Right cardiac atrium (tissue), 5 donors: ENCODE measurements at regions not wholly inside any gene's neighbourhood (a gene's known extent, or its start where the extent isn't known, plus 50 kb on each side); places are given as distances from the start of the nearest gene placed in this dataset.
A peak's percentile ranks its signal among the peaks of the same experiment; 100 is the strongest.

Experiments
- ATAC-seq, 2 donors: fragments of 200-7000 bp; cut with Tn5 transposase; one replicate each; pipeline versions ENCODE4 v1.8.0 to v1.9.1; 2020; ENCODE audit warnings: moderate library complexity in 2 of 2, mild to moderate bottlenecking in 1 of 2
- DNase-seq, 3 donors: peaks; one replicate each; pipeline ENCODE4 v3.0.0-alpha.2; 2020
- H3K27ac ChIP-seq: one replicate; pipeline ENCODE4 v1.5.1; 2013; ENCODE audit warnings: mild to moderate bottlenecking, low read length, control low read depth, moderate library complexity
- H3K27me3 ChIP-seq: one replicate; pipeline ENCODE4 v1.6.1; 2013; ENCODE audit not compliant: control insufficient read depth, insufficient read depth
- H3K4me1 ChIP-seq: one replicate; pipeline ENCODE4 v1.6.1; 2013; ENCODE audit warnings: low read length; ENCODE audit not compliant: control insufficient read depth, insufficient read depth
- H3K4me3 ChIP-seq: one replicate; pipeline ENCODE4 v1.5.1; 2013; ENCODE audit warnings: low read length, control low read depth
- H3K9me3 ChIP-seq: one replicate; pipeline ENCODE4 v1.6.1; 2013; ENCODE audit warnings: low read length; ENCODE audit not compliant: control insufficient read depth
- WGBS: extraction: QIAGEN DNeasy Blood & Tissue Kit; methylation state at CpG from one replicate; pipeline ENCODE4 v1.1.7; 2013; 5-methylcytosine and 5-hydroxymethylcytosine counted together
- intact Hi-C, 4 donors: fragments of 100-400 bp; cut with DNase I; formaldehyde crosslinking; loops; one replicate each; pipeline versions ENCODE4 v1.11.0 to v1.14.0; 2022 to 2023
- donor health status: healthy with polysubstance abuse.
- donor health status: DM: no; HTN: yes; CAD: no.
- donor health status: DM: no; HTN: no; CAD: no.
- donor health status: DM: no; HTN: yes; CAD: no; lungs with severe emphysema.
- donor health status: DM: yes; HTN: yes; CAD: no.

- no peak overlapping the region for H3K27ac ChIP-seq
- intact Hi-C loops, result no loop called here
- DNase-seq (no peak), ATAC-seq (no peak)
- WGBS, result 54% methylated on average over 5 of the region's 5 CpGs
- H3K4me3 ChIP-seq, result no peak overlapping the region
- no peaks in the 10 kb centered on the region for H3K27me3 ChIP-seq
- H3K9me3 ChIP-seq, result no peaks in the 10 kb centered on the region
- no peaks in the 10 kb centered on the region for H3K4me1 ChIP-seq
Measured at GRCh38 chr2:138962686-138963085, 182.5 kb upstream of the NXPH2 start.

DNA sequence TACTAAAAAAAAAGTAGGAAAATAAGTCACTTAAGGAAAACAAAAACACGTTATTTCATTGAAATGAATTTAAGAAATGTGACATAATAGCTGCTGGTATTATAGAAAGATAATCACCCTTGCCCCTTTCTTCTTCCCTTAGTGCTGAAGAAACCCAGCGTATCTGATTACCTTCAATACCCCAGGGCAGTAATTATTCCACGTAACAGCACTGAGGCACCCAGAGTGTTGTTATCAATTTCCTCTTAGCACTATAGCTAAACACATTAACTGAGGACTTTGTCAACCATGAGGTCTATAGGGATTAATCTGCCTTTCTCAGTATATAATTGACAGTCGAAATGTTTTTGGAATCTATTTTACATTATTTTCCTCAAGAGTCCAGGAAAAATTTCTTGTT is 180.0 kb upstream of the NXPH2 start:
- Histone ChIP-seq H3K4me1 (no peaks in the 10 kb centered on the region), H3K27me3 (no peaks in the 10 kb centered on the region), H3K27ac (no peak overlapping the region), H3K4me3 (no peak overlapping the region), H3K9me3 (no peaks in the 10 kb centered on the region)
- ATAC-seq, result no peak
- DNase-seq, result no peak
- 69% methylated on average over 4 of the region's 4 CpGs for WGBS
- intact Hi-C loops, result no loop called here

- DNase-seq (no peak), ATAC-seq (no peak)
- no peak overlapping the region for H3K27ac ChIP-seq
- no peaks in the 10 kb centered on the region for H3K9me3 ChIP-seq
- no peaks in the 10 kb centered on the region for H3K4me1 ChIP-seq
- H3K4me3 ChIP-seq, result no peak overlapping the region
- H3K27me3 ChIP-seq, result no peaks in the 10 kb centered on the region
- WGBS, result 81% methylated on average over 2 of the region's 2 CpGs
- intact Hi-C loops, result no loop called here
Measured at GRCh38 chr2:138959031-138959430, 178.8 kb upstream of the NXPH2 start.

DNA sequence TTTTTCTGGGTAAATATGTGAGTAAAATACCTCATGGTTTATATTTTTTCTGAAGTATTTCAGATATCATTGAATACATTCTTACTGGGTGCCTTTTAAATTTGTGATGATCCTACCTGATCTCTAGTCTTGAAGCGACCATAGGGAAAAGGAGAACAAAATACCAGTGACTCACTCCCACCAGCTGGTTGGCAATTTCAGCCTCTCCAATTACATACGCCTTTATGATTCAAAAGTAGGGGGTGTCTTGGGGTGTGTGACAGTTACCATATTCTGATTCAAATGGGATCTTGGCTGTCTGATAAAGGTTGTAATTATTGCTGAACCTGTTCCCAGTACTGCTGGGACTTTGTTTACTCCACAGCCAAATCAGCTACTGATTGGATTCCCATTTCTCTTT is 175.9 kb upstream of the NXPH2 start:
- DNase-seq (no peak), ATAC-seq (no peak)
- no peaks in the 10 kb centered on the region for H3K27me3 ChIP-seq
- H3K4me3 ChIP-seq, result no peak overlapping the region
- intact Hi-C loops, result no loop called here
- WGBS, result 36% methylated on average over 2 of the region's 2 CpGs
- H3K9me3 ChIP-seq, result no peaks in the 10 kb centered on the region
- no peaks in the 10 kb centered on the region for H3K4me1 ChIP-seq
- no peak overlapping the region for H3K27ac ChIP-seq

- intact Hi-C loops, result no loop called here
- Histone ChIP-seq H3K27me3 (no peaks in the 10 kb centered on the region), H3K4me3 (no peak overlapping the region), H3K9me3 (no peaks in the 10 kb centered on the region), H3K4me1 (no peaks in the 10 kb centered on the region), H3K27ac (no peak overlapping the region)
- 80% methylated on average over 2 of the region's 2 CpGs for WGBS
- no peak for DNase-seq
- no peak for ATAC-seq
Measured at GRCh38 chr2:138950486-138950885, 170.3 kb upstream of the NXPH2 start.

GRCh38 chr2:138949517-138949916 is 169.3 kb upstream of the NXPH2 start:
- 64% methylated on average over 3 of the region's 3 CpGs for WGBS
- H3K4me1 ChIP-seq, result no peaks in the 10 kb centered on the region
- intact Hi-C loops, result no loop called here
- no peak overlapping the region for H3K4me3 ChIP-seq
- H3K27ac ChIP-seq, result no peak overlapping the region
- DNase-seq (no peak), ATAC-seq (no peak)
- no peaks in the 10 kb centered on the region for H3K27me3 ChIP-seq
- H3K9me3 ChIP-seq, result no peaks in the 10 kb centered on the region

DNA sequence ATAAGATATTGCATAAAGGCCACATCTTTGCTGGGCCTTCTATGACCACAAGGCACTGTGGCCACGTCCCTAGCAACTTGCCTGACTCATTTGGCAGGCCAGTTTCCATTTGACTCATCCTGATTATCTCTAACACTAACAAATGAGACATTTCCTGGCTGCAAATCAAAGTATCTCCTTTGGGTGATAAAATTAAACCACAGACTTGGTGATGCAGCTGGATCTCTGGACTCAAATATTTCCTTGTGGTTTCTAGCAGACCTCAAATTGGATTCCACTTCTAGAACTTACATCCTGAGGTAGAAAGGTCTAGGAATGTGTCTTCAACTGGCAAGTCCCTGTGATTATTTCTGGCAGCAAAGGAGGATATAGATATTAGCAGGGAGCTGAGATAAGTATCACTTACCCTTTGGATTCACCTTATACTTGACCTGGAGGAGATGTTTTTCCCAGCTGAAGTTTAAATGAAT is 167.9 kb upstream of the NXPH2 start:
- H3K27ac ChIP-seq, result no peak overlapping the region
- DNase-seq (peak in 1 of 3 donors; percentile 30), ATAC-seq (peak in 1 of 2 donors; percentile 74)
- H3K4me1 ChIP-seq, result no peaks in the 10 kb centered on the region
- H3K9me3 ChIP-seq, result no peaks in the 10 kb centered on the region
- H3K27me3 ChIP-seq, result no peaks in the 10 kb centered on the region
- H3K4me3 ChIP-seq, result no peak overlapping the region
- intact Hi-C loops, result no loop called here
- 0% methylated on average over 1 of the region's 1 CpG for WGBS

- Histone ChIP-seq H3K27me3 (no peaks in the 10 kb centered on the region), H3K4me1 (no peaks in the 10 kb centered on the region), H3K9me3 (no peaks in the 10 kb centered on the region), H3K27ac (no peak overlapping the region), H3K4me3 (no peak overlapping the region)
- WGBS, result 90% methylated on average over 2 of the region's 2 CpGs
- intact Hi-C loops, result no loop called here
- DNase-seq (no peak), ATAC-seq (no peak)
Measured at GRCh38 chr2:138943470-138943869, 163.3 kb upstream of the NXPH2 start.

- 67% methylated on average over 6 of the region's 6 CpGs for WGBS
- intact Hi-C loops, result no loop called here
Measured at GRCh38 chr2:138942466-138942865, 162.3 kb upstream of the NXPH2 start.

DNA sequence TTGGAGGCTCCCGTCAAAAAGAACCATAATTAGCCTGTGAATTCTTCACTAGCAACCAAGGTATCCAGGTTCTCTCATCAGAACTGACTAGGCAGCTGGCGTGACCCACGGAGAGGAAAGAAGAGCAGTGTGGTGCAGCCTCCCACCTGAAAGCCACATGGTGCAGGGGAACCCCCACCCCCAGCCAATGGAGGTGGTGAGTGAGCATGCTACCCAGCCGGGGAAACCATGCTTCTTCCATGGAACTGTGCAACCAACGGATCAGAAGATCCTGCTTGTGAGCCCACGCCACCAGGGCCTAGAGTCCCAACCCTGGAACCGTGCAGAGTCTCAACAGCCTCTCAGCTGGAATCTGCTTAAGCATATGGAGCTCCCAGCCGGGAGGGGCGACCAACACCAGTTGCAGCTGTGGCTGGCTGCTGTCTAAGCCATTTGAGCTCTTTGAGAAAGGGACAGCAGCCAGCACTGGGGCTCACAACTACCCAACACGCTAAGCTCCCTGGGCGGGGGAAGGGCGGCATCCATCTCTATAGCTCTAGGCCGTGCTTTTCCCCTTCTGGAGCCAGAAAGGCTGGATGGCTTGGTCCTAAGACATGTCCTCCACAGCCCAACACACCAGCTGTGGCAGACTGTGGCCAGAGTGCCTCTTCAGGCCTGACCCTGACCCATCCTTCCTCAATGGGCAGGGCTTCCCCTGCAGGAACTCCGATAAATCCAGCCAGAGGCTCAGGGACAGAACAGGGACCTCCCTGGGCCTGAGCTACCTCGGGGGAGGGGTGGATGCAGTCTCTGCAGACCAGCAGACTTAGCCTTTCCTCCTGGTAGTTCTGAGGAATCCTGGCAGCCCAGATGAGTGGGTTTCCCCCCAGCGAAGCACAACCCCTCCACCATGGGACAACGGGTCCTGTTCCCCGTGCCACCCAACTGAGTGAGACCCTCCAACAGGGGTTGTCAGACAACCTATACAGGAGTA is 151.4 kb upstream of the NXPH2 start:
- ATAC-seq, result no peak
- intact Hi-C loops, result no loop called here

More at GRCh38 chr2:138942466-138942865, 162.3 kb upstream of the NXPH2 start:
- Histone ChIP-seq H3K27ac (no peak overlapping the region), H3K9me3 (no peaks in the 10 kb centered on the region), H3K4me1 (no peaks in the 10 kb centered on the region), H3K4me3 (no peak overlapping the region), H3K27me3 (no peaks in the 10 kb centered on the region)
- ATAC-seq, result no peak
- no peak for DNase-seq

GRCh38 chr2:138930571-138930970 is 150.4 kb upstream of the NXPH2 start:
- 69% methylated on average over 6 of the region's 6 CpGs for WGBS
- no peak overlapping the region for H3K4me3 ChIP-seq
- no peak for ATAC-seq
- no peak for DNase-seq
- no peaks in the 10 kb centered on the region for H3K27me3 ChIP-seq
- intact Hi-C loops, result no loop called here
- H3K4me1 ChIP-seq, result no peaks in the 10 kb centered on the region
- H3K27ac ChIP-seq, result no peak overlapping the region
- no peaks in the 10 kb centered on the region for H3K9me3 ChIP-seq

More for the DNA sequence above, 151.4 kb upstream of the NXPH2 start:
- H3K4me1 ChIP-seq, result no peaks in the 10 kb centered on the region
- H3K4me3 ChIP-seq, result no peak overlapping the region
- no peaks in the 10 kb centered on the region for H3K27me3 ChIP-seq
- WGBS, result 80% methylated on average over 18 of the region's 18 CpGs
- peak in 1 of 3 donors; percentile 25 for DNase-seq
- H3K27ac ChIP-seq, result no peak overlapping the region
- H3K9me3 ChIP-seq, result no peaks in the 10 kb centered on the region
